Muscle of back (tissue), 3 donors: ENCODE measurements at regions not wholly inside any gene's neighbourhood (a gene's known extent, or its start where the extent isn't known, plus 50 kb on each side); places are given as distances from the start of the nearest gene placed in this dataset.
A peak's percentile ranks its signal among the peaks of the same experiment; 100 is the strongest.

Experiments
- DNase-seq, 3 donors: peaks; one replicate each; pipeline versions ENCODE4 v3.0.0 to v3.0.0-alpha.2; 2013

DNA sequence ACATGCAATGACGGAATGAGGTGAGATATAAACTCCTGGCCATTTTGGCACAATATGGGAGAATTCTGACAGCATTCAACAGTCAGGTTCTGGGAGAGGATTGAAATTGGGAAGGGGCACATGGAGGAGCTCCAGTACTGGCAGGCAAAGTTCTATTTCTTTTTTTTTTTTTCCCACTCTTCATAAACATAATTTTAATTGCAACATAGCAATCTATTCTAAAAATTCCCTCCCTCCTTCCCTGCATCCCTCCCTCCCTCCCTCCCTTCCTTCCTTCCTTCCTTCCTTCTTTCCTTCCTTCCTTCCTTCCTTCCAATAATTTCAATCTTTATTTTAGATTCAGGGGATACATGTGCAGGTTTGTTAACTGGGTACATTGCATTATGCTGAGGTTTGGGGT lies 93.2 kb downstream of the PTCSC3 start:
- DNase-seq, result no peak

DNA sequence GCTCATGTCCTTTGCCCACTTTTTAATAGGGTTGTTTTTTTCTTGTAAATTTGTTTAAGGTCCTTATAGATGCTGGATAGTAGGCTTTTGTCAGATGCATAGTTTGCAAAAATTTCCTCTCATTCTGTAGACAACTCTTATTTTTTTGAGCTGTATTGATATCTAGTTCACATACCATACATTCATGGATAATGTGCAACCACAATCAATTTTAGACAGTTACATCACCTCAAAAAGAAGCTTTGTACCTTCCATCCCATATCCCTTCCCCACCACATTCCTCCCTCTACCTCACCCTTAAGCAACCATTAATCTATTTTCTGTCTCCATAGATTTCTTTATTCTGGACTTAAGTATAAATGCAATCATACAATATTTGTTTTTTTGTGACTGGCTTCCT lies 98.4 kb downstream of the PTCSC3 start:
- DNase-seq, result no peak

DNA sequence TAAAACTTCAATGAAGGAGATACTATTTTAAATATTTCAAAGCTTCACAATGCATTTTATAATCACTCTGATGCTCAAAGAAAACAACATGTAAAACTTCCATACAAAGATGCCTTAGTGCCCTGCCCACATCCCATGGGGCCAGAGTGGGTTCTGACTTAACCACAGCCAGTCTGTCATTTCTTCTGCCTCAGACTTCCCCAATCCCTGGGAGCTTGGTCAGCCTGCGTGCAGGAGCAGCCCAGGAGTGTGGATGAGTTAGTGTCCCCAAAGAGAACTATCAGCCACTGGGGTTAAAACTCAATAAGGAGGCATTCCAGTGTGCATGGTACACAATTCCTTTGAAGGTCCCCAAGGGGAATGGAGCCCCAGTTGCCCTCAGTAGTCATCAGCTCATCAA lies 100.3 kb downstream of the PTCSC3 start:
- no peak for DNase-seq

DNA sequence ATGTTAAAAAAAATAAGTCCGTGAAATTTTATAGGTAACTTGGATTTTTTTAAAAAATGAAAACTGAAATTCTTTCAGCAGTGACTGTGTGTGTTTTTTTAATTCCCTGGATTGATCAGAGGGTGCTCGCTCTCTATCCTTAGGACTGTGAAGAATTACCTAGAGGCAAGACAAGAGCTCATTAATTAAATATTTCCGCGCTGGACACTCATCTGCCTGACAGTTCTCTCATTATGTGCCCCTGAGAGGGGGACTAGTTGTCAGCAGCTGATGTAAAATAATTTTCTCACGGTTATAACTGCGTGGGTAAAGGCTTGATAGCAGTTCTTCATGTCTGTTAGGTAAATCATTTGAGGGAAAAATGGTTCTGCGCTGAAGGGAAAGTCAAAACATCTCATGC lies 101.3 kb downstream of the PTCSC3 start:
- no peak for DNase-seq

DNA sequence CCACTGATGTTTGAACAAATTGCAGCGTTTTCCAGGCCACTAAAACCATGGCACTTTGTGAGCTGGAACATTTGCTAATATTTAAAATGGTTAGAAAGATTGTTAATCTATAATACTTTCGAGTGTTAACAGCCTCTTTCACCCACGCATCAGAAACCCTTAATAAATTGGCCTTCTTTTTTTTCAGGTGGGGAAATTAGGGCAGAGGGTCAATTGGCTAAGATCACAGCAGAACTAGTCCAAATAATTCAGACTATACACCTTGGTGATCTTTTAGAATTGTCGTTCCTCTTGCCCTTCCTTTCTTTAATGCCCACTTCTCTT lies 105.8 kb downstream of the PTCSC3 start:
- no peak for DNase-seq

- DNase-seq, result peak in 2 of 3 donors; percentile 10 to 28
These were observed 106.3 kb downstream of the PTCSC3 start for GRCh38 chr14:36070031-36070719.

DNA sequence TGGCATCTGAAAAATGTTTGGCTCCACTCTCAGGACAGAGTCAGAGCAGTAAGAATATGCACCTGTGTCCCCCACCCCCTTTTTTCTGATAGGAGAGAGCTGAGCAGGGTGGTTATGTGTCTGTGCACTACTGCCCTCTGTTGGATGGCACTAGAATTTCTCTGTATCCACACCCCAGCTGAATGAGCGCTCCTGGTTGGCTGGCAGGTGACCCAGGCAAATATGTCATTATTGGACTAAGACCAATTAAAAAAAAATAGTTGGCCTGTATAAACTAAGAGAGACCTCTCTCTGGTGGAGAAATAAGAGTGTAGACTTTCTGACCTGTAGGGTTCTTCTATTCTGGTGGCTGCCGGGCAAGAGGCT lies 107.0 kb downstream of the PTCSC3 start:
- DNase-seq, result peak in 2 of 3 donors; percentile 10 to 16

DNA sequence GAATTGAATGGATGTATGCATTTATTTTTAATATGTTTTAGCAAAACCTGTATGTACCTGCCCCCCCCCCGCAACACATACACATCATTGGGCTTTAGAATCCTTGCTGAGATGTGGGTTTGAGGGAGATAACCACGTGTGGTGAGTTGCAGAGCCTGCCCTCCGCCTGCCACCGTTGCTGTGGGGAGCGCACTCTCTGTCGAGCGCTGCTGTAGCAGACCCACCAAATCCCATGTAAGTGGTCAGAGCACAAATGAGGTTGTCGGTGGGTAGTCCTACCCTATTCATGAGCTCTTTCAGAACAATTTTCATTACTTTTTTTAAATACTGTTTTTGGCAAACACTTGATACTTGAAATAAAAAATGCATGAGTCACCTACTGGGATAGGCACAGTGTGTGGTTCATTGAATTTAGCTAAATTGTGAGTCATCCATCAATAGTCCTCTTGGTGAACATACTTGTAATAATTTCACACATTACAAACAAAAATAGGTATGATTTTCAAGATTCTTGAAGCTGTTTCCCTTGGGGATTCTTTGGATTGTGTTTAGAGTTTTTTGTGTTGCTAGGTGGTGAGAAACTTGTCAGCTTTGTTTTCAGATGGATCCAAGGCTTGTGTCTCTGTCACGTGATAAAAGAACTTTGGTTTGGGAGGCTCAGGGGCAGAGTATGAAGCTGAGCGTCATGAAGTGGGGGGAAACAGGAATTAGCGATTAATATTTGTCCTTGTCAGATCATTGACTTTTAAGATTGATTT lies 107.6 kb downstream of the PTCSC3 start:
- DNase-seq, result peak in 1 of 3 donors; percentile 51

- peak in 1 of 3 donors; percentile 15 for DNase-seq
These were observed 108.9 kb downstream of the PTCSC3 start for GRCh38 chr14:36067428-36068187.

DNA sequence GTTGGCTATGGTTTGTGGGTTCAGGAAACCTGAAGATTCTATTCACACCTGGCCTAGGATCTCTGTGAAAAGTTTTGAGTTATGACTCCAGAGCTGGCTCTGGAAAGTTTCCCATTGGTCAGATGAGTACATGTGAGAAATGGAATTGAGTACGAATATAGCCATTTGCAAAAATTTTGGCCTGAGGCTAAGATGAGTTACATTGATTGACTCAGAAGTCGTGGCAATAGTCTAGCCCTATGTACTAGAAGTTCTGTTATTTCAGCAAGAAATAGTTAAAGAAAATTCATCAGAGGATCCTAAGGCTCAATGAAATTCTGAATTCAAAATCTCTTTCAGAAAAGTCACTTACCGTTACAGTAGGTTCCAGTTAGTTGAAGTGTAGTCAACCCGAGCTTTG lies 109.9 kb downstream of the PTCSC3 start:
- DNase-seq, result no peak

DNA sequence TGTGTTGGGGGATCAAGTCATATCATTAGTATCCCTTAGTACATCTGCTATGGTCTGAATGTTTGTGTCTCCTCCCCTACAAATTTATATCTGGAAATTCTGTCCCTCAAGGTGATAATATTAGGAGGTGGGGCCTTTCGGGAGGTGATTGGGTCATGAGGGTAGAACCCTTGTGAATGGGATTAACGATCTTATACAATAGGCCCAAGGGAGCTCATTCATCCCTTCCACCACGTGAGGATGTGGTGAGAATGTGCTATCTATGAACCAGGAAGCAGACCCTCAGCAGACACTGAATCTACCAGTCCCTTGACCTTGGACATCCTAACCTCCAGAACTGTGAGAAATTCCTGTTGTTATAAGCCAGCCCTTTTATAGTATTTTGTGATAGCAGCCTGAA lies 110.7 kb downstream of the PTCSC3 start:
- DNase-seq, result no peak

DNA sequence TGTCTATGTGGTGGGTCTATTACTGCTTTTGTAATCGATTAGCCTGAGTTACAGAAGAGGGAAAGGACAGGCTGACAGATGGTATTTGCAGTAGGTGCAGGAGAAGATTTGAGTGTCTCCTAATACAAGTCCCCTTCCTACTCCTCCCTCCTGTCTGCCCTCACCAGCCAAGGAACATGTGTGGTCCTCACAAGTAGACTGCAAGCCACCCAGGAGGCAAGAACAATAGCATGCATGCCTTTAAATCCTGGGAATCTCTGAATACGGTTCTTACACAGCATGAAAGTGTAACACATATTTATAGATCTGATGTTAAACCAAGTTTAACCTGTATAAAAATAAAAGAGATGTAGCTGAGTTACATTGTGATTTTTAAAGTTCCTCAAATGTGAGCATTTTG lies 117.0 kb downstream of the PTCSC3 start:
- no peak for DNase-seq

DNA sequence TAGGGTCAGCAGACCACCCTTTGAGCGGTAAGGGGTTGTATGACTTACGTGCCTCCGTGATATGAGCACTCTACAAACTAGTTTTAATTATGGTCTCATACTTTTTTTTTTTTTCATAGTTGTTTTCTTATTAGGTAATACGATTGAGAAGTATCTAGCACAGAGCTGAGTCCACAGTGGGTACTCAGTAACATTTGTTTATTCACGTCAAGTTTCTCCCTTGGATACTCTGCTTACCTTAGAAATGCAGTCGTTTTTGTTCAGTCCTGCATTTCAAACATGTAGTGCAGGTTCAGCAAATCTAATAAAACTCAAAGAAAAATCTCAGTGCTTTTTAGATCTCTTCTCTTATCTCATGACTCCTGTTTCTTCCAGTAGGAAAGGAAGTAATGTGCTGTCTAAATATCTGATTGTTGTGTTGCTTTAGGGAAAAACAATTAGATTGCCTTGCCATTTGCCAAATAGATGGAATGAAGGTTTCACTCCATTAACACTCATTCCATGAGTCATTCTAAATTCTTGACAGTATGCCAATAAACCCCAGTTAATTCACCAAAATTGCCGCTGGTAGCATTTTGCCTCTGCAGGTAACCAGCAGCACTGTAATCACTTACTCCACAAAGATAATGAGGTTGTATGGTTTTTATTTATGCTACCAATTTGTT lies 118.9 kb downstream of the PTCSC3 start:
- no peak for DNase-seq

DNA sequence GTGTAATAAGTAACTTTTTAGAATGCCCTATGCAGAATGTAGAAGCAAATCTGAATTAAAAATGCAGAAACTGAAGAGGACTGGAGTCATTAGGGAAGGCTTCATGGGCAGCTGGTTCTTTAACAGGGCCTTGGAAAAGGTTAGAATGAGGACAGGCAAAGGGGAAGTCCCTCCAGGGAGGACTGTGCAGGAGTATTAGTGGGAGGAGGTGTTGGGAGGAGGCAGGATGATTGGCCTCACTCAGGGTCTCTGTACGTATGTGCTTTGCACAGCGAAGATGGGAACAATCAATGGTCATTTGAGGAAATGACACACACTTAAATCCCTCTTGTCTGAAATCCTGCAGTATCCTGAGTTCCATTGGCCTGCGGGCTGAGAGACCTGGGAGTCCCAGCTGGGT lies 119.7 kb downstream of the PTCSC3 start:
- no peak for DNase-seq

DNA sequence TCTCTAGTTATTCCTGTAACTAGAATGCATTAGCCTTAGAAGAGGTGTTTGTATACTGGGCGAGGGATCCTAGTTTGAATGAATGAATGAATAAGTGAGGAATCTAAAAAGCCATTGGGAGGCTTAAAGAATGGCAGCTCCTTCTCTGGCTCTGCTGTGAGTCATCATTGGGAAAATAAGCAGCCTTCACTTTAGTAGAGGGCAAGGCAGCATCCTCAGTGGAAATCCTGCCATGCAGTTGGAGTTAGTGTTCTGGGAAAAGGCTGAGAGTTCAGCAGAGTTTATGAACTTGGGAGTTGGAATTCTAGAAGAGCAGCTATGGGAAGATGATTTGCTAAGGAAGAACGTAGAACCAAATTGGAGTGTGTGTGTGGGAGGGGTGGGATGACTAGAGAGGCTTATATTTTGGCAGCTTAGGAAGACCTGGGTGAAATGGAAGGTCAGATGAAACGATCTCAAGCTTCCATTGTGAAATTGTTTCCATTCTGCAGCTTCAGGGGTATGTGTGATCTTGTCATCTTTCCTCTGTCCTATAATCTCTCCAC lies 120.8 kb downstream of the PTCSC3 start:
- no peak for DNase-seq

- no peak for DNase-seq
These were observed 121.5 kb downstream of the PTCSC3 start for GRCh38 chr14:36055052-36055378.

DNA sequence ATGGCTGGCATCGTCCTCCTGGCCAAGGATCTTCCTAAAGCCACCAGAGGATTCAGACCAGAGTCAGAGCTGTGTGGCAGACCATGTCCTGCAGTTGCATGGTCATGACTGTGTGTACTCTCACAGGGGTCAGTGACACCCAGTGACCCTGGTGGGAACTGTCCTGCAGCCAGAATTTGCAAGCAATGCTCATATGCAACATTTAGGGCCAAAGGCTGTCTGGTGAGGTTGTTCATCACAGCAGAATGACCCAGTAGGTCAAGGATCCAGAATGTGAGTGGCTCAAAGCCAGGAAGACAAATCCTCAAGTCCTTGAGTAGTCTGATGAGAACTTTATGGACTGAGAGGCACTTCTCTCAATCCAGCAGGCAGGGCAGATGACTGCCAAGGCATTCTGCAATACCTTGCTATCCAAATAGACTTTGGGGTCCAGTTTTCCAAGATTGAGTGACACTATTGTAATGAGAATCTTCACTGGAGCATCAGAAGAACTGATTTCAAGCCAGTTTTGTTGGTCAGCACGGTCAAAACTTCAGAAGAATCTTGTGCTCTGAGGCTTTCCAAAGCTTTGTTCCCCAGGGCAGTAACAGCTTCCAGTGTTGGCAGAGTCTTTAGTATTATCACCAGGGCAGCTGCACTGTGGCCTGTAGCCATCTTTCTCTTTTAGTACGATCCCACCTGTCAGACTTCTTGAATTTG lies 122.0 kb downstream of the PTCSC3 start:
- DNase-seq, result no peak

- no peak for DNase-seq
These were observed 123.8 kb downstream of the PTCSC3 start for GRCh38 chr14:36052681-36053080.

- DNase-seq, result no peak
These were observed 124.5 kb downstream of the PTCSC3 start for GRCh38 chr14:36052063-36052462.

DNA sequence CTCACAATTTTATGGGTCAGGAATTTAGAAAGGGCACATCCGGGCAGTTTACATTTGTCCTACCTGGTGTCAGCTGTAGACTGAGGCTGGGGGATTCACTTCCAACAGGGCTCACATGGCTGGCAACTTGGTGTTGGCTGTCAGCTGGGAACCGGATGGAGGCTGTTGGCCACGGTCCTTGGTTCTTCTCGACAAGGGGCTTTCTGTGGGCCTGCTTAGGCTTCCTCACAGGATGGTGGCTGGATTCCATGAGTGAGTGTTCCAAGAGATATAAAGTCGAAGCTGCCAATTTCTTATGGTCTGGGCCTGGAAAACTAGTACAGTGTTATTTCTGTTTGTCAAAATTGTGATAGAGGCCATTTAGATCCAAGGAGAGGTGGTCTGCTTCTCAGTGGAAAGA lies 127.9 kb downstream of the PTCSC3 start:
- no peak for DNase-seq

DNA sequence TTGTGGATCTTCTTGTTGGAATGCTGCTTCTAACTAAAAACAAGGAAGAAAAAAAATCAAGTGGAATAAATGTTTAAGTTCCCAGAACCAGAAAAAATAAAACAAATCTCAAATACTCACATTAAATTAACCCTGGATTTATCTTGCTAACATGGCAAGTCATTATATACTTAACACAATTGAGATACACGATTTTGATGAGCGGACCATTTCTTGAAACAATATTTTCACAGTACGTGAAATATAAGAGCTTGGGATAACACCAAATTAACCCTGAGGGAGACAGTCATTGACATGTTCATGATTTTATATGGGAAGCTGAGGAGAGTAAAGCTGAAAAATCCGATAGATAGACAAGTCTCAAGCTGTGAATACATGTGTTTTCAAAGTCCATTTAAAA lies 128.6 kb downstream of the PTCSC3 start:
- DNase-seq, result no peak

GRCh38 chr14:36035675-36036074 lies 140.8 kb downstream of the PTCSC3 start:
- DNase-seq, result no peak
